Activated T-cell treated with anti-CD3 and anti-CD28 coated beads, Interleukin-2, amount 50 U/mL, for 4 hours (primary cell): ENCODE measurements at regions not wholly inside any gene's neighbourhood (a gene's known extent, or its start where the extent isn't known, plus 50 kb on each side); places are given as distances from the start of the nearest gene placed in this dataset.

Experiments used
- ATAC-seq, 2 donors: fragments of 200-7000 bp; cut with Tn5 transposase; one replicate each; pipeline ENCODE4 v1.10.0; 2021
- DNase-seq: peaks from one replicate; pipeline ENCODE4 v3.0.0-alpha.2; 2020
- H3K27me3 Mint-ChIP-seq: one replicate; pipeline ENCODE4 v1.8.0; 2021; ENCODE audit warnings: low read depth, mixed read lengths
- H3K36me3 Mint-ChIP-seq: one replicate; pipeline ENCODE4 v1.8.0; 2022; ENCODE audit warnings: mixed read lengths; ENCODE audit not compliant: insufficient read depth
- H3K4me1 Mint-ChIP-seq: one replicate; pipeline ENCODE4 v1.8.0; 2021; ENCODE audit warnings: low read depth, mixed read lengths
- H3K4me3 Mint-ChIP-seq: one replicate; pipeline ENCODE4 v1.8.0; 2021; ENCODE audit warnings: mild to moderate bottlenecking, moderate library complexity, mixed read lengths
- H3K9me3 Mint-ChIP-seq: one replicate; pipeline ENCODE4 v1.8.0; 2021; ENCODE audit warnings: mixed read lengths

DNA sequence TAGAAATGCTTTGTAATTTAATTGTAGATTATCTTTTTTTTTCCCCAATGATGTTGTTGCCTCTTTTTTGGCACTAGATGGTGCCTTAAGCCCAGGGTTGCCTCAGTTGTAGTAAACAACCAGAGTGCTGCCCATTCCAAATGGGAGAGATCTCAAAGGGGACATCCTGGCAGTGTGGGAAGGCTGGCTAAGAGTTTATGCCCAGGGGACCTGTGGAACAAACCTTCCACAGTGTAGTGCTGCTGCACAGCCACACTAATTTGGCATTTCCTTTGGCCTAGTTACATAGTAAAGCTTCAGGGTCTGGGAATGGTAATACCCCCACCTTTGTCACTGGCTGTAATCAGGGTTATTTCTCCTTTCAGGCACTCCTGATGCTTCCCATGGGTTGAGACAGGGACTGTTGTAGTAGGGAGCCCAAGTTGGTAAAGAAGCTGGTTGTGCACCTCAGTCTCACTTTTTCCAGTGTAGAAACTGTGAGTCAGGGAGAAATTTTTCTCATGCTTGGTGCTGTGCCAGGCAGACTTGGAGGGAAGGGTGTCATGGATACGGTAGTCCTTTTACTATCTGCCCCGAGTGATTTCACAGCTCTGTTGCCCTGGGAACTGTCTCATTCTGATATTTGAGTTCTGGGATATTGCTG, 177.8 kb upstream of the ECI2 start:
- peaks cover 11% of the 10 kb centered on the region for H3K27me3 Mint-ChIP-seq
- DNase-seq (no peak), ATAC-seq (no peak)
- peaks cover 44% of the 10 kb centered on the region for H3K9me3 Mint-ChIP-seq
- H3K4me3 Mint-ChIP-seq: no peak overlapping the region
- H3K4me1 Mint-ChIP-seq: no peaks in the 10 kb centered on the region
- H3K36me3 Mint-ChIP-seq: no peaks in the 10 kb centered on the region

DNA sequence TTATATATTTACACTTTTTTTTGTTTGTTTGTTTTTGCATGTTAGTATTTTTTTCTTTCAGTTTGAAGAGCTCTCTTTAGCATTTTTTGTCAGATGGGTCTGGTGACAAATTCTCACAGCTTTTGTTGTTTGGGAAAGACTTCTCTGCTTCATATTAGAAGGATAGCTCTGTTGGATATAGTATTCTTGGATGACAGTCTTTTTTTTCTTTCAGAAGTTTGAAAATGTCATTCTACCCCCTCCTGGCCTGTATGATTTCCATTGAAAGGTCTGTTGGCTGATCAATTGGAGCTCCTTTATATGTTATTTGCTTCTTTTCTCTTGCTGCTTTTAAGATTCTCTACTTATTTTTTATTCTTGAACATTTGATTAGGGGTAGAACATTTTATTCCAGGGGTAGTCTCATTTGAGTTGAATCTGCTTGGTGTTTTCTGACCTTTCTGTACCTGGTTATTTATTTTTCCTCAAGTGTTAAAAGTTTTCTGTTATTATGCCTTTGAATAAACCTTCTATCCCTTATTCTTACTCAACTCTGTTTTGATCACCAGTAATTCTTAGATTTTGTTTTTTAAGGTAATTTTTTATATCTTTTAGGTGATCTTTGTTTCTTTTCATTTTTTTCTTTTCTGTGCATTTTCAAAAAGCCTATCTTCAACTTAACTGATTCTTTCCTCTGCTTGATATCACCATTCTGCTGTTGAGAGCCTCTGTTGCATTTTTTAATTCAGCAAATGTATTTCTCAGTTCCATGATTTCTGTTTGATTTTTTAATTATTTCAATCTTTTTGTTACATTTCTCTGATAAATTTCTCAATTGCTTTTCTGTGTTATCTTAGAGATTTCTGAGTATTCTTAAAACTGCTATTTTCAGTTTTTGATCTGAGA, 176.8 kb upstream of the ECI2 start:
- peaks cover 44% of the 10 kb centered on the region for H3K9me3 Mint-ChIP-seq
- H3K4me3 Mint-ChIP-seq: no peak overlapping the region
- no peaks in the 10 kb centered on the region for H3K36me3 Mint-ChIP-seq
- DNase-seq: no peak
- H3K4me1 Mint-ChIP-seq: no peaks in the 10 kb centered on the region
- H3K27me3 Mint-ChIP-seq: peaks cover 11% of the 10 kb centered on the region
- ATAC-seq: no peak

DNA sequence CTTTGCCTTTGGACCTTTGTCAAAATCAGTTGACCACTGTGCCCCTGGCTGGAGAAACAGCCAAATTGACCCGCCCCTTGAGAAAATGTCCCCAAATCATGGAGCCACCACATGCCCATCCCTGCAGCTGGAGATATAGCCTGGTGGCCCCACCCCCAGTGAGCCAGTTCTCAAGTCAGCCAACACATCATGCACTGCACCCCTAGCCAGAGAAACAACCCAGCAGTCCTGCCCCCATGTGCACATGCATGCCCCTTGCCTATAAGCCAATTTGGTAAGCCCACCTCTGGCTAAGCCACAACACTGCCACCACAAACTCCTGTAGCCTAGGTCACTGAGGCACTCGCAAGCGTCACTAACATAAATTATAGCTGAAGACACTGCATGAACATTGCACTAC, 174.2 kb upstream of the ECI2 start:
- no peak for ATAC-seq
- Mint-ChIP-seq H3K27me3 (peaks cover 12% of the 10 kb centered on the region), H3K4me1 (no peaks in the 10 kb centered on the region), H3K4me3 (no peak overlapping the region), H3K9me3 (peaks cover 40% of the 10 kb centered on the region), H3K36me3 (no peaks in the 10 kb centered on the region)
- DNase-seq: no peak

DNA sequence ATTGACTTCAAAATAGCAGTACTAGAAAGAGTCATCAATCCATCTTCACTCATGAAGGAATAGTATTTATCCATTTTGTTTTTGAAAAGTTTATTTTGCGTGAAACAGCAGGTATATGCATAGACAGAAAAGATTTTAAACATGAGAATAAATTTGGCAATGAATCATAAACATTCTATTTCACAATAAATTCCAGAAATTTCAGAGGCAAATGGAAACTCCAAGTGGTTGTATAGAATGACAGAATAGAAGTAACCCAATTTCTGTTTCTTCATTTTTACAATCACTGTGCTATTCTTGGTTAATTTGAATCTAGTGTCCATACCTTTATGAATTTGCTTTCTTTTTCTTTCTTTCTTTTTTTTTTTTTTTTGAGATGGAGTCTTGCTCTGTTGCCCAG, 173.0 kb upstream of the ECI2 start:
- ATAC-seq: no peak
- Mint-ChIP-seq H3K27me3 (peaks cover 18% of the 10 kb centered on the region), H3K4me3 (no peak overlapping the region), H3K4me1 (no peaks in the 10 kb centered on the region), H3K36me3 (no peaks in the 10 kb centered on the region), H3K9me3 (peaks cover 36% of the 10 kb centered on the region)
- DNase-seq: no peak

DNA sequence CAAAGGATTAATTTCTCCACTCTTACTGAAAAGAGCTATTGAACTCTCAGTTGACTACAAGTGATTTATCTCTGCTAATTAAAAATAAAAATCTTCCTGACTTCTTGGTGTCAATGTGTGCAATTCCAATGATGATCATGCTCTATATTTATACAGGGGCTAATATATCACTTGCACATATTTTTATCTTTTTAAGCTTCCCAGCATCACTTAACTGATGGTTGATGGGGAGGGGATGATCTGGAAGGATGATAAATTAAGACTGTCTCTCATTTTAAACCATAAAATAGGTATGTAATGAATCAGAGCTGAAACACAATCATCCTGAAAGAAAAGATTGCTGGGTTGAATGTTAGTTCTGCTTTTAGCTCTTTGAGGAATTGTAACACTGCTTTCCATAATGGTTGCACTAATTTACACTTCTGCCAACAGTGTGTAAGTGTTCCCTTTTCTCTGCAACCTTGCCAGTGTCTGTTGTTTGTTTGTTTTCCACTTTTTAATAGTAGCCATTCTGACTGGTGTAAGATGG, 169.6 kb upstream of the ECI2 start:
- DNase-seq (no peak), ATAC-seq (no peak)
- H3K4me1 Mint-ChIP-seq: no peaks in the 10 kb centered on the region
- peaks cover 3% of the 10 kb centered on the region for H3K9me3 Mint-ChIP-seq
- H3K36me3 Mint-ChIP-seq: no peaks in the 10 kb centered on the region
- H3K4me3 Mint-ChIP-seq: no peak overlapping the region
- peaks cover 18% of the 10 kb centered on the region for H3K27me3 Mint-ChIP-seq

DNA sequence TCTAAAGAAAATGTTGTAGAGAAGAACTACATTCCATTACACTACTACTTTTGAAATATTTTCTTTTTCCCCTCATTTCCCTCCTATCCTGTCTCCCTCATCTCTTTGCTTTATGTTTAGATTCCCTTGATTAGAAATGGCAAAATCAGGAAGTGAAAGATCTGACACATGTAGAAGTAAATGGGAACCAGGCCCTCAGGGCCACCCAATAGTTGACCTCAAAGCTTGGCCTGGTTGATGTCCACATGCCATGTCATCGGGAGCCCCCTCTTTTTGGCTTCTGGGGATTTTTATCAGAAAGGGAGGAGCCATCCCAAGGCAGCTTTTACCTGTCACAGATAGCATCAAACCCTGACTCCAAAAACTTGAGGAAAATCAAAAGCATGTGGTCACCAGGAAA, 168.3 kb upstream of the ECI2 start:
- Mint-ChIP-seq H3K36me3 (no peaks in the 10 kb centered on the region), H3K4me3 (no peak overlapping the region), H3K9me3 (no peaks in the 10 kb centered on the region), H3K4me1 (no peaks in the 10 kb centered on the region), H3K27me3 (peaks cover 18% of the 10 kb centered on the region)
- DNase-seq (no peak), ATAC-seq (no peak)

DNA sequence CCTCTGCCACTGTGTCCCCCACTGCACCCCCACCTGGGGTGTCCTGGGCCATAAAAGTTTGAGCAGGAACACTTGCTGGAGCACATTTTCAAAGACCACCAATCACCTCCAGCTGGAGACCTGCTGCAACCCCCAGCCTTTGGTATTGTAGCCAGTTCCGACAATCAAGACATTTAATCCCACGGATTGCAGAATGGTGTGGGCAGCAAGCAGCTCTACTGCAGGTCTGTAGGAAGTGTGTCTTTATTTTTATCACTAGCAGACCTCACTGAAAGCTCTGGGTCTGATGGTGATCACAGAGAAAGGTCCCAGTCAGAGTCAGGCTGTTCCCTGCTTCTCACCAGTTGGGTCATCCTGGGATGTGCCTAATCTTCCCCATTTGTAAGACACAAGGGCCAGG, 167.1 kb upstream of the ECI2 start:
- ATAC-seq (no peak), DNase-seq (no peak)
- Mint-ChIP-seq H3K4me3 (no peak overlapping the region), H3K4me1 (no peaks in the 10 kb centered on the region), H3K9me3 (no peaks in the 10 kb centered on the region), H3K27me3 (peaks cover 16% of the 10 kb centered on the region), H3K36me3 (no peaks in the 10 kb centered on the region)

DNA sequence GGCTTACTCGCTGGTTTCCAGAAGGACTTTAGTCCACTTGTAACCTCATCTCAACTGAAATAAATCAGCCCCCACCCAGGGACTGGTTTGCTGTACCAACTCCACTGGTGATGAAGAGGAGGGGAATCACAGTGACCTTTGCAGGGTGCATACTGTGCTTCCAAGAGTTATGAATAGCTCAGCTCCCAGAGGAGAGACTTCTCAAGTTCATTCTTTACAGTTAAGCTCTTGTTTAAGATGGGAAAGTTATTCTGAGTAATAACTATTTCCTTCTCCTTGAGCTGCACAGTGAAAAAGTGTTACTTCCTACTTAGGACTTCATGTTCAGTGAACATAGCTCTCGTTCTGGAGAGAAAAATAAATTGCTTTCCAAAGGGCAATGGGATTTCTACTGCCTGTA, 166.5 kb upstream of the ECI2 start:
- ATAC-seq (no peak), DNase-seq (no peak)
- H3K4me1 Mint-ChIP-seq: no peaks in the 10 kb centered on the region
- no peaks in the 10 kb centered on the region for H3K36me3 Mint-ChIP-seq
- peaks cover 14% of the 10 kb centered on the region for H3K27me3 Mint-ChIP-seq
- H3K9me3 Mint-ChIP-seq: no peaks in the 10 kb centered on the region
- no peak overlapping the region for H3K4me3 Mint-ChIP-seq

DNA sequence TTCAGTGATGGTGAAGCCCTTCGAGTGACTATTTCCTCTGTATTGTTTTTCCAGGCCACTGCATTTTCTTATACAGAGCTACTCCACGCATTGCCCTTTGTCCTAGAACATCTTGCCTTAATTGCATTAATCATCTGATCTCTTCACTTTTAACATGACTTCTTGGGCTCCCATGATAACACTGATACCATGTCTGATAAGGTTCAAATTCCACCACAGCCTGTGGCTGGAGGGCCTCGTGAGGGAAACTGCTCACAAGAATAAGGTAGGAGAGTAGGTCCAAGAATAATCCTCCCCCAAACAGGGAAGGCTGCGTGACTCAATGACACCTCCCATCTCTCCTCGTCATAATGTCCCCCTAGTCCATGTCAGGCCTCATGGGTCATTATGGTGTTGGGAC, 165.5 kb upstream of the ECI2 start:
- ATAC-seq: no peak
- Mint-ChIP-seq H3K9me3 (no peaks in the 10 kb centered on the region), H3K4me1 (no peaks in the 10 kb centered on the region), H3K4me3 (no peak overlapping the region), H3K27me3 (peaks cover 11% of the 10 kb centered on the region), H3K36me3 (no peaks in the 10 kb centered on the region)
- no peak for DNase-seq

DNA sequence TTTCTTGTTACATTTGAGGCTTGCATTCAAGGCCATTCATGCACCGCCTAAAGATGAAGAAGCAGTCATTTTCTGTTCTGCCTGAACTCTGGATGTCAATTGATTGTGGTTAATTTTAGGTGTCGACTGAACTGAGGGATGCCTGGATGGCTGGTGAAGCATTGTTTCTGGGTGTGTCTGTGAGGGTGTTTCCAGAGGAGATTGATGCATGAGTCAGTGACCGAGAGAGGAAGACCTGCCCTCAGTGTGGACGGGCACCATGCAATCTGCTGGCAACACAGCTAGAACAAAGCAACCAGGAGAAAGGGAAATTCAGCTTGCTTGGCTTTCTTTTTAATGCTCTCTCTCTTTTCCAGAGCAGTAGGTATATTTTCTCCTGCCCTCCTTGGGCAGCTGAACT, 164.1 kb upstream of the ECI2 start:
- ATAC-seq: no peak
- Mint-ChIP-seq H3K4me3 (no peak overlapping the region), H3K9me3 (no peaks in the 10 kb centered on the region), H3K36me3 (no peaks in the 10 kb centered on the region), H3K4me1 (no peaks in the 10 kb centered on the region), H3K27me3 (peaks cover 6% of the 10 kb centered on the region)
- DNase-seq: no peak

DNA sequence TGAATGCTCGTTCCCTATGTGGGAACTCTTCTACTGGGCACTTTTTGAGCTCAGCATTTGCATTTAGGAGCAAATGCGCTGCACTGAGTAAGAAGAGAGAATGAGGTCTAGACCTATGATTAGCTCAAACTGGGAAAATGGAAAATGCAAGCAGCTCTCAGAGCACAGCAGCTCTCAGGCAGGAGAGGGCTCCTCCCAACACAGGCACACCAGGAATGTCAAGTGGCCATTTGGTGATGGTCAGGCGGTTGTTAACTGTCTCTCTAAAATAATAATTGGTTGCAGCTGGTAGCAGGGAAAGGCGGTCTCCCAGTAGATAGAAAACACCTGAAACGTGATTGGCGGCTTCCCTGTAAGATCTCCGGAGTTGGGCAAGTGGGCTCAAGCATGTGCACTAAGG, 162.0 kb upstream of the ECI2 start:
- Mint-ChIP-seq H3K27me3 (peaks cover 5% of the 10 kb centered on the region), H3K36me3 (no peaks in the 10 kb centered on the region), H3K4me3 (no peak overlapping the region), H3K4me1 (no peaks in the 10 kb centered on the region), H3K9me3 (no peaks in the 10 kb centered on the region)
- DNase-seq (no peak), ATAC-seq (no peak)

DNA sequence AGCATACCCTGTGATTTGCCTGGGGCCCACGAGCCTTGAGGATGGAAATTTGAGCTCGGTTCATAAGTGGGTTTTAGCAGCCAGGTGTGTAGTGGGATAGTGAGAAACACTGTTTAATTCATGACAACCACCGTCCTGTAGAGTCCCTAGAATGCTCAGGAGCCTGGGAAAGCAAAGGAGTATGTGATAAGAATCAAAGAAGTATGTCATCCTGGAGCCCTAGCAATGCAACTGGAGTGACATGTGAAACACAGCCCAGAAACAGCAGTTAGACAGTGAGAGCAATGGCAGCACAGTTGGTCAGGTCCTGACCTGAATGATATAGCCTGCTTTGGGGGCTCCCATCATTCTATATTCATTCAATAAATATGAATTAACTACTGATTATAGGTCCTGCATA, 161.2 kb upstream of the ECI2 start:
- ATAC-seq (no peak), DNase-seq (no peak)
- no peaks in the 10 kb centered on the region for H3K36me3 Mint-ChIP-seq
- no peak overlapping the region for H3K4me3 Mint-ChIP-seq
- peaks cover 6% of the 10 kb centered on the region for H3K27me3 Mint-ChIP-seq
- H3K4me1 Mint-ChIP-seq: no peaks in the 10 kb centered on the region
- no peaks in the 10 kb centered on the region for H3K9me3 Mint-ChIP-seq

DNA sequence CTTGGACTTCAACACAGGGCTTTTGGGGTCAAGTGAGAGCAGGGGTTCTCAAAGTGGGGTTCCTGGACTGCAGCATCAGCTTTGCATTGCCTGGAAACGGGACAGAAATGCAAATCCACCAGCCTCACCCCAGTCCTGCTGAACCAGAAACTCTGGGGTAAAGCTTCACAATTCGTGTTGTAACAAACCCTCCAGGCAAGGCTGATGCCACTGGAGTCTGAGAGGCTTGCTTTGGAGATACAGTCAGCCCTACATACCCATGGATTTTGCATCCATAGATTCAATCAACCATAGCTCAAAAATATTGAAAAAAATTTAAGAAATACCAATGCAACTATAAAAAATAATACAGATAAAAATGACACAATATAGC, 160.4 kb upstream of the ECI2 start:
- DNase-seq (no peak), ATAC-seq (no peak)
- Mint-ChIP-seq H3K9me3 (no peaks in the 10 kb centered on the region), H3K27me3 (peaks cover 6% of the 10 kb centered on the region), H3K4me3 (no peak overlapping the region), H3K36me3 (no peaks in the 10 kb centered on the region), H3K4me1 (no peaks in the 10 kb centered on the region)

DNA sequence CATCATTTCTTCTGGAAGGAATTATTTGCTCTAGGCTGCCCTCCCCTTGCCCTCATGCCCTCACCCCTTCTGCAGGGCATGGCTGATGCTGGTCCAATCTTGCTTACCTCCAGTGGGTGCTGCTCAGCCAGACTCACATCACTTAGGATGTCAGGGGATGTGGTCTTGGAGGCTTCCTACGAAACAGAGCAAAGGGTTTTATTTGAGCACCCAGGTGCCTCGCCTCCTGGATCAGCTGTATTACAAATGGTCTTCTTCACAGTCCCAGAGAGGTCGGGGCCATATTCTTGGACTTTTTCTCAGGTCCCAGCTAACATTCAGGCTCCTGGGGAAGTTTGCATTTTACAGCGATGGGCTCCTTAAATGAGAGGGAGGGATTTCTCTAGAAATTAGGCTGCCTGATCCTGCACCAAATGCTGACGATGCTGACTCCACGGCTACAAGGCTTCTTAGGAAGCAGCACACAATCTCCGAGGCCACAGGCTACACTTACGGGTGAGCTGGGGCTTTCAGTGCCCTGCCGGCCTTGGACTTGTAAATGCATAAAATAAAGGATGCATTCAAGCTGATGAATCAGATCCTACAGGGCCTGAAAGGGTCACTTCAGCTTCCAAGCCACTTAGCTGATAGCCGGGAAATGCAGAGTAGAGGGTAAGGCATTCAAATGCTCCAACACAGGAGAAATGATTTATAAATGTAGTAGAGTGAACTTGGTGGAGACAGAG, 159.8 kb upstream of the ECI2 start:
- peaks cover 6% of the 10 kb centered on the region for H3K27me3 Mint-ChIP-seq
- DNase-seq (no peak), ATAC-seq (no peak)
- H3K4me1 Mint-ChIP-seq: no peaks in the 10 kb centered on the region
- H3K4me3 Mint-ChIP-seq: no peak overlapping the region
- H3K36me3 Mint-ChIP-seq: no peaks in the 10 kb centered on the region
- H3K9me3 Mint-ChIP-seq: no peaks in the 10 kb centered on the region
